Sigmoid colon (tissue), 6 donors: ENCODE measurements at regions not wholly inside any gene's neighbourhood (a gene's known extent, or its start where the extent isn't known, plus 50 kb on each side); places are given as distances from the start of the nearest gene placed in this dataset.

Experiments used
- DNase-seq: peaks from one replicate; pipeline ENCODE4 v3.0.0-alpha.2; 2019
- H3K27ac ChIP-seq, 4 donors: fragments of 200-600 bp; sonication (generic); one replicate each; pipeline ENCODE4 v1.5.1; 2016 to 2019; ENCODE audit warnings: mild to moderate bottlenecking in 1 of 4
- H3K27me3 ChIP-seq, 3 donors: fragments of 200-600 bp; sonication (generic); one replicate each; pipeline ENCODE4 v1.5.1; 2019; ENCODE audit warnings: mild to moderate bottlenecking in 1 of 3
- H3K36me3 ChIP-seq, 4 donors: fragments of 200-600 bp; sonication (generic); one replicate each; pipeline ENCODE4 v1.5.1; 2016 to 2019
- H3K4me1 ChIP-seq, 4 donors: fragments of 200-600 bp; sonication (generic); one replicate each; pipeline ENCODE4 v1.5.1; 2017 to 2019
- H3K4me3 ChIP-seq, 4 donors: fragments of 200-600 bp; sonication (generic); one replicate each; pipeline ENCODE4 v1.5.1; 2017 to 2019; ENCODE audit warnings: mild to moderate bottlenecking in 2 of 4, moderate library complexity in 1 of 4
- H3K9me3 ChIP-seq, 4 donors: fragments of 200-600 bp in 3 of 4; sonication (generic) in 3 of 4; one replicate each; pipeline versions ENCODE4 v1.5.1 to v1.6.1; 2013 to 2019
- EP300 ChIP-seq, 4 donors: sonication (generic); formaldehyde crosslinking; IDR thresholded peaks; one replicate each; pipeline ENCODE4 v1.6.1; 2017; ENCODE audit warnings: antibody characterized with exemption in 4 of 4
- POLR2A ChIP-seq, 2 donors: fragments of 450-650 bp; IDR thresholded peaks; one replicate each; pipeline ENCODE4 v1.6.1; 2016; ENCODE audit warnings: antibody characterized with exemption in 2 of 2, mild to moderate bottlenecking in 2 of 2, moderate library complexity in 2 of 2
- POLR2AphosphoS5 ChIP-seq, 4 donors: sonication (generic); formaldehyde crosslinking; IDR thresholded peaks; one replicate each; pipeline ENCODE4 v1.6.1; 2017; ENCODE audit warnings: antibody characterized with exemption in 4 of 4
- WGBS, 2 donors: extraction: QIAGEN DNeasy Blood & Tissue Kit; methylation state at CpG; one replicate each; pipeline ENCODE4 v1.1.7; 2013; 5-methylcytosine and 5-hydroxymethylcytosine counted together
- intact Hi-C: fragments of 100-400 bp; cut with DNase I; formaldehyde crosslinking; loops from one replicate; pipeline ENCODE4 v1.15.1; 2023
- TF ChIP-seq, protein P1 (sequence below), 4 experiments: fragments of 450-650 bp in 3 of 4; fragments of 200-600 bp in 1 of 4; IDR thresholded peaks; one replicate each; pipeline ENCODE4 v1.5.1; 2016 to 2019; ENCODE audit warnings: antibody characterized with exemption in 4 of 4, mild to moderate bottlenecking in 3 of 4, moderate library complexity in 2 of 4
- donor health status: healthy with polysubstance abuse.
- donor health status: healthy.

DNA sequence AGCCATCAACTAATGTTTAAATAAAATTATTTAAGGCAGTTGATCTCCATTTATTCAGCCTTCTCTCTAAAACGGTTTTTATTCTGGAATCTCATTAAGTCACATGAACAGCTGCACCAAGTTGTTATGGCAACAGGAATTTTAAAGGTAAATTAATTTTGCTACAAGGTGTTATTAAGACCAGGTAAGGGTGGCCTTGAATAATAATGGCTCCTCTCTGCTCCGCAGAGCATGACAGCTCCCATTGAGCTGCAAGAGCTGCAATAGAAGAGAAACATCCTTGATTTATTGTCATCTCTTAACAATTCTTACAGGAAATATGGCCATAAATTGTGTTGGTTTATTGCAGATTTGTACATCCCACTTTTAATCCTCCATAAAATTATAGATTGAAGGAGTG is 165.8 kb downstream of the KLF6 start:
- H3K27ac ChIP-seq, result no peak overlapping the region
- 83 to 86% methylated on average over 2 of the region's 2 CpGs for WGBS, 2 donors
- H3K36me3 ChIP-seq, result no peaks in the 10 kb centered on the region
- DNase-seq, result no peak
- intact Hi-C loops, result no loop called here
- no peaks in the 10 kb centered on the region for H3K27me3 ChIP-seq
- H3K4me1 ChIP-seq, result peaks cover 0 to 13% (median 9%) of the 10 kb centered on the region in 4 donors
- peaks cover 0 to 5% (median 2%) of the 10 kb centered on the region in 4 donors for H3K9me3 ChIP-seq
- TF ChIP-seq POLR2AphosphoS5 (IDR thresholded peaks at IDR 0.05), result no peak
- no peak for TF ChIP-seq POLR2A (IDR thresholded peaks at IDR 0.05)
- TF ChIP-seq, protein P1, sequence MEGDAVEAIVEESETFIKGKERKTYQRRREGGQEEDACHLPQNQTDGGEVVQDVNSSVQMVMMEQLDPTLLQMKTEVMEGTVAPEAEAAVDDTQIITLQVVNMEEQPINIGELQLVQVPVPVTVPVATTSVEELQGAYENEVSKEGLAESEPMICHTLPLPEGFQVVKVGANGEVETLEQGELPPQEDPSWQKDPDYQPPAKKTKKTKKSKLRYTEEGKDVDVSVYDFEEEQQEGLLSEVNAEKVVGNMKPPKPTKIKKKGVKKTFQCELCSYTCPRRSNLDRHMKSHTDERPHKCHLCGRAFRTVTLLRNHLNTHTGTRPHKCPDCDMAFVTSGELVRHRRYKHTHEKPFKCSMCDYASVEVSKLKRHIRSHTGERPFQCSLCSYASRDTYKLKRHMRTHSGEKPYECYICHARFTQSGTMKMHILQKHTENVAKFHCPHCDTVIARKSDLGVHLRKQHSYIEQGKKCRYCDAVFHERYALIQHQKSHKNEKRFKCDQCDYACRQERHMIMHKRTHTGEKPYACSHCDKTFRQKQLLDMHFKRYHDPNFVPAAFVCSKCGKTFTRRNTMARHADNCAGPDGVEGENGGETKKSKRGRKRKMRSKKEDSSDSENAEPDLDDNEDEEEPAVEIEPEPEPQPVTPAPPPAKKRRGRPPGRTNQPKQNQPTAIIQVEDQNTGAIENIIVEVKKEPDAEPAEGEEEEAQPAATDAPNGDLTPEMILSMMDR (IDR thresholded peaks at IDR 0.05), result no peak
- no peak for TF ChIP-seq EP300 (IDR thresholded peaks at IDR 0.05)
- H3K4me3 ChIP-seq, result no peak overlapping the region

DNA sequence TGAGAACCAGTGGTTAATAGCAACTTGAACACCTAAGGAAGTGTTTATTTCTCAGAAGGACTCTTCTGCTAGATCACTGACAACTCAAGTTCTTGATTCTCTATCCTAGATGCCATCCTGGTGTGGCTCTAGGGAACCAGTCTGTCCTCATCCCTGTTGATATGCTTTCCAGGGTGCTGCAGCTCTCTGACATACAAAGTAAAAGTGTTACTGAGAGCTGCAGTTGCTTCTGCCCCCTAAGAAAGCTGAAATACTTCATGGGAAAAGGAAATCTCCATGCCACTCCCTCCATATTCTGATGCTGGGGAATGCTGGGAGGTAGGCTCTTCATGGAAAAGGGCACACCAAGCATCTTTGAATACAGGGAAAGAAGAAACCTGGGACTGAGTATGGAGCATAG is 168.1 kb downstream of the KLF6 start:
- no peak overlapping the region for H3K4me3 ChIP-seq
- TF ChIP-seq, protein P1 (IDR thresholded peaks at IDR 0.05), result no peak
- TF ChIP-seq POLR2AphosphoS5 (IDR thresholded peaks at IDR 0.05), result no peak
- no peak for TF ChIP-seq EP300 (IDR thresholded peaks at IDR 0.05)
- no peak for TF ChIP-seq POLR2A (IDR thresholded peaks at IDR 0.05)
- no peak for DNase-seq
- no peaks in the 10 kb centered on the region for H3K4me1 ChIP-seq
- no peaks in the 10 kb centered on the region for H3K36me3 ChIP-seq
- H3K27ac ChIP-seq, result no peak overlapping the region
- H3K9me3 ChIP-seq, result peaks cover 0 to 8% (median 4%) of the 10 kb centered on the region in 4 donors
- no peaks in the 10 kb centered on the region for H3K27me3 ChIP-seq
- intact Hi-C loops, result no loop called here

DNA sequence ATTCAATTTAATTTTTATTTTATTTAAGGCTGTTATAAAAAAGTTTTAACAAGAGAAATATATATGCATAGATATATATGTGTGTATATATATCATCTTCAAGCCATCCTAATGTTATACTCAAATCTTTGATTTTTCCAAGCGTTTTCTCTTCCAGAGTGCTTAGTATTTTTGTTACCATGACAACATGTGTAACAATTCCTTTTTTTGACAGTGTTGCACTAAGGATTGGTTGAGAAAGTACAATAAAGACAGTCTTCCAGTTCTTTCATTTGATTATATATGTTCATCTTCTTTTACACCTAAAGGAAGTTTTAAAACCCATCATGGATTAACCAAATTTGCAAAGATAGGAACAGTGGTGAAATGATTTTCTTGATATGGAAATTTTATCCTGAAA is 171.7 kb downstream of the KLF6 start:
- no peak for TF ChIP-seq POLR2A (IDR thresholded peaks at IDR 0.05)
- TF ChIP-seq POLR2AphosphoS5 (IDR thresholded peaks at IDR 0.05), result no peak
- TF ChIP-seq, protein P1 (IDR thresholded peaks at IDR 0.05), result no peak
- no peak for TF ChIP-seq EP300 (IDR thresholded peaks at IDR 0.05)
- WGBS, 2 donors, result 84 to 89% methylated on average over 1 of the region's 1 CpG
- H3K27ac ChIP-seq, result no peak overlapping the region

DNA sequence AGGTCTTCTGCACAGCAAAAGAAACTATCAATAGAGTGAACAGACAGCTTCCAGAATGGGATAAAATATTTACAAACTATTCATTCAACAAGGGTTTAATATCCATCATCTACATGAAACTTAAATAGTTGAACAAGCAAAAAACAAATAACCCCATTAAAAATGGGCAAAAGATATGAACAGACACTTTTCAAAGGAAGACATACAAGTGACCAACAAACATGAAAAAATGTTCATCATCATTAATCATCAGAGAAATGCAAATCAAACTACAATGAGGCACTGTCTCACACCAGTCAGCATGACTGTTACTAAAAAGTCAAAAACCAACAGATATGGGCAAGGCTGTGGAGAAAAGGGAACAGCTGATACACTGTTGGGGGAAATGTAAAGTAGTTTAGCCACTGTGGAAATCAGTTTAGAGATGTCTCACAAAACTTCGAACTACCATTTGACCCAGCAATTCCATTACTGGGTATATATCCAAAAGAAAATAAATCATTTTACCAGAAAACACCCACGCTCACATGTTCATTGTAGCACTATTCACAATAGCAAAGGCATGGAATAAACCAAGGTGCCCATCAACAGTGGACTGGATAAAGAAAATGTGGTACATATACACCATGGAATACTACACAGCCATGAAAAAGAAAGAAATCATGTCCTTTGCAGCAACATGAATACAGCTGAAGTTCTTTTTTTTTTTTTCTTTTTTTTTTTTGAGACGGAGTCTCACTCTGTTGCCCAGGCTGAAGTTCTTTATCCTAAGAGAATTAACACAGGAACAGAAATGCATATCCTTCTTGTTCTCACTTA is 172.6 kb downstream of the KLF6 start:
- DNase-seq, result no peak
- Histone ChIP-seq H3K27me3 (no peaks in the 10 kb centered on the region), H3K36me3 (no peaks in the 10 kb centered on the region), H3K4me3 (no peak overlapping the region), H3K9me3 (peaks cover 2 to 5% (median 4%) of the 10 kb centered on the region in 4 donors), H3K27ac (no peak overlapping the region), H3K4me1 (no peaks in the 10 kb centered on the region)
- TF ChIP-seq EP300 (IDR thresholded peaks at IDR 0.05), result no peak
- TF ChIP-seq POLR2A (IDR thresholded peaks at IDR 0.05), result no peak
- no peak for TF ChIP-seq POLR2AphosphoS5 (IDR thresholded peaks at IDR 0.05)
- TF ChIP-seq, protein P1 (IDR thresholded peaks at IDR 0.05), result no peak
- intact Hi-C loops, result no loop called here
- 94 to 95% methylated on average over 3 of the region's 3 CpGs for WGBS, 2 donors

More for the DNA sequence above, 171.7 kb downstream of the KLF6 start:
- Histone ChIP-seq H3K4me1 (no peaks in the 10 kb centered on the region), H3K4me3 (no peak overlapping the region), H3K27me3 (no peaks in the 10 kb centered on the region), H3K9me3 (peaks cover 2 to 5% (median 4%) of the 10 kb centered on the region in 4 donors), H3K36me3 (no peaks in the 10 kb centered on the region)
- no peak for DNase-seq
- intact Hi-C loops, result no loop called here
